ENCODE measurements at regions not wholly inside any gene's neighbourhood (a gene's known extent, or its start where the extent isn't known, plus 50 kb on each side); places are given as distances from the start of the nearest gene placed in this dataset.

GRCh38 chr6:28638787-28639430 lies 113.2 kb downstream of the GPX5 start:
- TF ChIP-seq CTCF (IDR thresholded peaks at IDR 0.05; ENCODE audit: poor library complexity, severe bottlenecking): no peak
- TF ChIP-seq EZH2 (IDR thresholded peaks at IDR 0.05; ENCODE audit: borderline replicate concordance, insufficient read depth, low read length, poor library complexity, severe bottlenecking): no peak

Data from neural cell (in vitro differentiated cells).